NT2/D1 (cell line): ENCODE measurements at regions not wholly inside any gene's neighbourhood (a gene's known extent, or its start where the extent isn't known, plus 50 kb on each side); places are given as distances from the start of the nearest gene placed in this dataset.

Experiments used
- SUZ12 ChIP-seq: IDR thresholded peaks from 2 replicates; pipeline ENCODE4 v1.6.1; 2011; ENCODE audit not compliant: insufficient read length, insufficient read depth; ENCODE audit errors: extremely low read depth
- YY1 ChIP-seq: IDR thresholded peaks from 2 replicates; pipeline ENCODE4 v1.6.1; 2011; ENCODE audit not compliant: insufficient read length, insufficient read depth
- ZNF274 ChIP-seq: IDR thresholded peaks from 2 replicates; pipeline ENCODE4 v1.6.1; 2011; ENCODE audit warnings: mild to moderate bottlenecking, low read depth, low read length

DNA sequence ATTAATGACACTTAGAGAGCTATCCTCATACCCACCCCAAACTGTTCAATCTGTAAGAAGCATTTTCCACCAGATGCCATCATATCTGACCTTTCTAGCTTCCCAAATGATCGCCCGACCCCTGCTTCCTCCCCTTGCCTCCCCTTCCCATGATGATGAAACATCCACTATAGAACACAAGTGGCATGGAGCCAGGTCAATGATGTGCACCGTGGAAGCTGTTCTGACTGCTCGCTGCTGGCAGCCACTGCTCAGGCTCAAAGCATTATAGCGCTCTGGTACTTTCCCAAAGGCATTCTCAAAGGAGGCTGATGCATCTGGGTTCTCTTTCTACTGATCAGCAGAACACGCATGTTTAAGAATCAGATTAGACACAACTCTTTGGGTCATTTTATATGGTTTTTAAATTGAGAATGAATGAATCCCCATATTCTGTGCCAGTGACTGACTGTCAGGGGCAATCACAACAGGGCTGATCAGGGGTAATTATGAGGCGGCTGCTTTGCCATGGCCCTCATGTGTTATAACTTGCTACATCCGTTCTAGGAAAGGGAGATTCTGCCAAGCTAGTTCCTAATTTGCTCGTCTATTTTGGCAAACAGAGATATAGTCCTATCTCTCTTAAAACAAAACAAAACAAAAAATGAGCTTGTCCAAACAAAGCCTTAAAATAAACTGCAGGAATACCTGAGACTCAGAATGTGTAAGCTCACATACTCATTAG, 343.7 kb downstream of the ENC1 start:
- TF ChIP-seq ZNF274 (no peak), YY1 (no peak), SUZ12 (no peak)
